ENCODE measurements at regions not wholly inside any gene's neighbourhood (a gene's known extent, or its start where the extent isn't known, plus 50 kb on each side); places are given as distances from the start of the nearest gene placed in this dataset.

DNA sequence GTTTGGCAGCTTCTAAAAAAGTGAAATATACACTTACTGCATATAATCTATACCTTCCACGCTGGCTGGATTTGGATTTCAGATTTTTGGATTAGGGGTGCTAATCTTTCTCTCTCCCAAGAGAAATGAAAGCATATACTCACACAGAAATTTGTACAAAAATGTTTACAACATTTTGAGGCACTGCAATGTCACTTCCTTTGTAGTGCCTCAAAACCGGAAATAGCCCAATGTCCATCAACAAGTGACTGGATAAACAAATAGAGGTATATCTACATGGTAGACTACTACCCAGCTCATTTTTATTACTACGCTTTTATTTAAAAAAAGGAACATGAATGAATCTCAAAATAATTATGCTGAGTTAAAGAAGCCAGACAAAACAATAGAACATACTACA lies 74.0 kb upstream of the MIER3 start:
- TF ChIP-seq, protein P1, sequence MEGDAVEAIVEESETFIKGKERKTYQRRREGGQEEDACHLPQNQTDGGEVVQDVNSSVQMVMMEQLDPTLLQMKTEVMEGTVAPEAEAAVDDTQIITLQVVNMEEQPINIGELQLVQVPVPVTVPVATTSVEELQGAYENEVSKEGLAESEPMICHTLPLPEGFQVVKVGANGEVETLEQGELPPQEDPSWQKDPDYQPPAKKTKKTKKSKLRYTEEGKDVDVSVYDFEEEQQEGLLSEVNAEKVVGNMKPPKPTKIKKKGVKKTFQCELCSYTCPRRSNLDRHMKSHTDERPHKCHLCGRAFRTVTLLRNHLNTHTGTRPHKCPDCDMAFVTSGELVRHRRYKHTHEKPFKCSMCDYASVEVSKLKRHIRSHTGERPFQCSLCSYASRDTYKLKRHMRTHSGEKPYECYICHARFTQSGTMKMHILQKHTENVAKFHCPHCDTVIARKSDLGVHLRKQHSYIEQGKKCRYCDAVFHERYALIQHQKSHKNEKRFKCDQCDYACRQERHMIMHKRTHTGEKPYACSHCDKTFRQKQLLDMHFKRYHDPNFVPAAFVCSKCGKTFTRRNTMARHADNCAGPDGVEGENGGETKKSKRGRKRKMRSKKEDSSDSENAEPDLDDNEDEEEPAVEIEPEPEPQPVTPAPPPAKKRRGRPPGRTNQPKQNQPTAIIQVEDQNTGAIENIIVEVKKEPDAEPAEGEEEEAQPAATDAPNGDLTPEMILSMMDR (IDR thresholded peaks at IDR 0.05; ENCODE audit: low read depth, low read length, missing control alignments) = no peak
- no peak for DNase-seq (ENCODE audit: extremely low read depth, low read depth)
- no peak overlapping the region for H3K4me3 ChIP-seq (replicated peaks; ENCODE audit: low read depth, low read length)

DNA sequence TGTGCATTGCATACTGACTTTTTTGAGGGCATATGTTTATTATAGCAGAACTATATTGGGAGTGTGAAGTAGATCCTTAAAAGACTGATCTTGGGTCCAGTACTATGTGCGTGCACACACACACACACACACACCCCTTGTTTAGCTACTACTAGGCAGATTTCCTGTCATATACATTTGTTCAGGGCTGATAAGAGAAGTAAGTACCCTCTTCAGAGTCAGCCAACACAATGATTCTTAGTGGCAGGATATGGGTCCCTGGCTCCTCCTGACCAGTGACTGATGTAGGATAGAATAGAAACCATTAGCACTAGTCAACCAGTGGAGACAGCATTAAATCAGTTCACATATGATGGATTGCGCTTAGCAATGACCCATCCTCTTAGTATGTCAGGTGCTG lies 76.2 kb upstream of the MIER3 start:
- no peak overlapping the region for H3K4me3 ChIP-seq (replicated peaks; ENCODE audit: low read depth, low read length)
- DNase-seq (ENCODE audit: extremely low read depth, low read depth) = no peak
- TF ChIP-seq, protein P1 (IDR thresholded peaks at IDR 0.05; ENCODE audit: low read depth, low read length, missing control alignments) = no peak

DNA sequence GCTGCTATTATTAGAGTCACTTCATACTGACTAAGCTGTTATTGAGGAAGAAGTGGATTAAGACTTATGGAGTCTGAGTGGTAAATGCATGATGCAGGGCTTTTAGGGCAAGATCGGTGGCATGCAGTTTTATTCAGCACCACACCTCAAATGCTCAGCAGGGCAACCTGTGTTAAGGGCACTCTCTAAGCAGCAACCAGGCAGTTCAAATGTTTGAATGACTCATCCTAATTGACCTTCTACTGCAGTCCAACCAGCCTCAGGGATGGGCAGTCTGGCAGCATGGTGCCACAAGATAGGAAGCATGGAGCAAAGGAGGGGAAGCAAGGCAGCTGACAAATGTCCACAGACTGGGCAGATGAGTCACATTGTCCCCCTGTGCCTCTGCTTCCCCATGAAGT lies 80.2 kb upstream of the MIER3 start:
- no peak for DNase-seq (ENCODE audit: extremely low read depth, low read depth)
- TF ChIP-seq, protein P1 (IDR thresholded peaks at IDR 0.05; ENCODE audit: low read depth, low read length, missing control alignments) = no peak
- H3K4me3 ChIP-seq (replicated peaks; ENCODE audit: low read depth, low read length) = no peak overlapping the region

DNA sequence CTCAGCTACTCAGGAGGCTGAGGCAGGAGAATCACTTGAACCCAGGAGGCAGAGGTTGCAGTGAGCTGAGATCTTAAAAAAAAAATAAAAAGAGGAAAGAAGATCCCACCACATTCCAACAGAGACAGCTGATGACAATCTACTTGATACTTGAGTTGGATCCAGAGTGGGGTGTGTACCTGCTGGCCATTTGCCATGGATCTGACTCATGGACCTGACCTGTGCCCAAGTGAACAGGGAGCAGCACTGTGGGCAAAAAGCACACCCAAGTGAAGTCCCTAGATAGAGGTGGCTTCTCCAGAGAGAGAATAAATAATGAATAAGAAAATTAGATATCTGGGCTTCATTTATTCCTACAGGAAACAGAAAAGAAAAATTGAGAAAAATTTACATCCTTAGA lies 81.2 kb upstream of the MIER3 start:
- TF ChIP-seq, protein P1 (IDR thresholded peaks at IDR 0.05; ENCODE audit: low read depth, low read length, missing control alignments) = no peak
- H3K4me3 ChIP-seq (replicated peaks; ENCODE audit: low read depth, low read length) = no peak overlapping the region
- DNase-seq (ENCODE audit: extremely low read depth, low read depth) = no peak

DNA sequence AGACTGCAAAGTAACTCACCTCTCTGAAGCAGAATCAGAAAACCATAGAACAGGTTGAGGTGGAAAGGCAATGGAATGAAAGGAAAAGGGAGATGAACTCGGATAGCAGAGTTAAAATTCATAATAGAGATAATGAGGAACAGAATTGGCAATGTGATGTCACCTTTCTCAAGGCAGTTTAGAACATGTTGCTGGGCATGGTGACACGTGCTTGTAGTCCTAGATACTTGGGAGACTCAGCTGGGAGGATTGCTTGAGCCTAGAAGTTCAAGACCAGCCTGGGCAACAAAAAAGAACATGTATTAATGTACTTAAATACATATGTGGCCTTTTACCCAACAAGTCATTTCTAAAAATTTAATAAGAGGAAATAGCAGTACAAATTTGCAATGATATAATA lies 81.6 kb upstream of the MIER3 start:
- no peak for DNase-seq (ENCODE audit: extremely low read depth, low read depth)
- no peak overlapping the region for H3K4me3 ChIP-seq (replicated peaks; ENCODE audit: low read depth, low read length)
- TF ChIP-seq, protein P1 (IDR thresholded peaks at IDR 0.05; ENCODE audit: low read depth, low read length, missing control alignments) = no peak

DNA sequence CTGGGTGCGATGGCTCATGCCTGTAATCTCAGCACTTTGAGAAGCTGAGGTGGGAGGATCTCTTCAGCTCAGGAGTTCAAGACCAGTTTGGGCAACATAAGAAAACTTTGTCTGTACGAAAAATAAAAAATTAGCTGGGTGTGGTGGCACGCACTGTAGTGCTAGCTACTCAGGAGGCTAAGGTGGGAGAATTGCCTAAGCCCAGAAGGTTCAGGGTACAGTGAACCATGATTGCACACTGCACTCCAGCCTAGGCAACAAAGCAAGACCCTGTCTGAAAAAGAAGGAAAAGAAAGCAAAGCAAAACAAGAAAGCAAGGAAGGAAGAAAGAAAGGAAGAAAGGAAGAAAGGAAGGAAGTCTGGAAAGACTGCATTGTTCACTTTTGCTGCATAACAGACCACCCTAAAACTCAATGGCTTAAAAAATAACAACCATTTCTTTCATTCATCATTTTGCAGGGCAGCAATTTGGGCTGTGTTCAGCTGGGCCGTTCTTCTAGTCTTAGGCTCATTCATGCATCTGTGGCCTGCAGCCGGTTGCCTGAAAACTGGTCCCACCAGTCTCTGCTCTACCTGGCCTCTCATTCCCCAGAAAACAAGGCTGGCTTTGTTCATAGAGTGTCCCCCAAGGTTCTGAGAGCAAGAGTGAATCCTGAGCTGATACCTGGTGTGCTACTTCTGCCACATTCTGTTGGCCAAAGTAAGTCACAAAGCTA lies 82.4 kb upstream of the MIER3 start:
- DNase-seq (ENCODE audit: extremely low read depth, low read depth) = no peak
- no peak overlapping the region for H3K4me3 ChIP-seq (replicated peaks; ENCODE audit: low read depth, low read length)
- TF ChIP-seq, protein P1 (IDR thresholded peaks at IDR 0.05; ENCODE audit: low read depth, low read length, missing control alignments) = no peak

DNA sequence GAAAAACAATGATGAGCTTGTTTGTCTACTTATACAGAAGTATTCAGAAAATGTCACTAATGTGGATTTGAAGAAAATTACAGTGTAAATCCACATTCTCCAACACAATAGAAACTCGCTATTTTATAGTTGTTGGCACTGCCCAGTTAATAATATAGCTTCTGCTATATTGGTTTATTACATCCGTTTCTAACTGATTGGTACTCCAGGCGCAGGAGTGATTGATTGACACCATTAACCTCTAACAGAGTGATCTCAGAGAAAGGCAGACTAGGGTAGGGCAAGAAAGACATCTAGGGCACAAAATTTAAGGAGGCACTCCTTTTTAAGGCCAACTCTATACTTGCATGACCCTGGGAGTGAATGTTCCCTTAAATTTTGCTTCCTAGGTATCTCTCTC lies 84.0 kb upstream of the MIER3 start:
- no peak for DNase-seq (ENCODE audit: extremely low read depth, low read depth)
- TF ChIP-seq, protein P1 (IDR thresholded peaks at IDR 0.05; ENCODE audit: low read depth, low read length, missing control alignments) = no peak
- no peak overlapping the region for H3K4me3 ChIP-seq (replicated peaks; ENCODE audit: low read depth, low read length)
